H1 (cell line): ENCODE measurements at regions not wholly inside any gene's neighbourhood (a gene's known extent, or its start where the extent isn't known, plus 50 kb on each side); places are given as distances from the start of the nearest gene placed in this dataset.

ENCODE experiments used
- KDM5A ChIP-seq: fragments of 200-600 bp; IDR thresholded peaks from 2 replicates; pipeline ENCODE4 v1.7.1; 2012; ENCODE audit warnings: mild to moderate bottlenecking, low read length, inconsistent platforms, mixed read lengths
- SIX5 ChIP-seq: IDR thresholded peaks from 2 replicates; pipeline ENCODE4 v1.6.1; 2011; ENCODE audit warnings: mild to moderate bottlenecking, low read depth, low read length
- TF ChIP-seq, protein P1 (sequence below), 3 experiments: IDR thresholded peaks; 1 replicate in 2 of 3; 2 replicates in 1 of 3; pipeline versions ENCODE4 v1.5.1 to v1.6.1; 2011; ENCODE audit warnings: low read length in 3 of 3, mild to moderate bottlenecking in 3 of 3, inconsistent platforms in 2 of 3, low read depth in 1 of 3, moderate library complexity in 1 of 3; ENCODE audit not compliant: insufficient read depth in 1 of 3; ENCODE audit errors: control extremely low read depth in 1 of 3

DNA sequence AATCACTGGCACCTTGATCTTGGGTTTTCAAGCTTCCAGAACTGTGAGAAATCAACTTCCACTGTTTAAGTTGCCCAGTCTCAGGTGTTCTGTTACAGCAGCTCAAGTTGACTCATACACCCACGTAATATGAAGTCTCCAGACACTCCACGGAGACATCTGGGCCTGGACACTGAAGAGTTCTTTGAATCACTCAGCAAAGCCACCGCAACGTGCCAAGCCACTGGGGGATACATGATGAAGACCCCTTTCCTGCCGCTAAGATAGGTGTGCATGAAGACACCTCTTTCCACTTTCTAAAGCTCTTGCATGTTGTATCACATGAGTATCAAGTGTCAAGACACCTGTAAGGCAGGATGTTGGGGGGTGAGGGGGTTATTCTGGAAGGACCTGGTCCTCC, 311.7 kb upstream of the RTL1 start (continued):
- TF ChIP-seq, protein P1, sequence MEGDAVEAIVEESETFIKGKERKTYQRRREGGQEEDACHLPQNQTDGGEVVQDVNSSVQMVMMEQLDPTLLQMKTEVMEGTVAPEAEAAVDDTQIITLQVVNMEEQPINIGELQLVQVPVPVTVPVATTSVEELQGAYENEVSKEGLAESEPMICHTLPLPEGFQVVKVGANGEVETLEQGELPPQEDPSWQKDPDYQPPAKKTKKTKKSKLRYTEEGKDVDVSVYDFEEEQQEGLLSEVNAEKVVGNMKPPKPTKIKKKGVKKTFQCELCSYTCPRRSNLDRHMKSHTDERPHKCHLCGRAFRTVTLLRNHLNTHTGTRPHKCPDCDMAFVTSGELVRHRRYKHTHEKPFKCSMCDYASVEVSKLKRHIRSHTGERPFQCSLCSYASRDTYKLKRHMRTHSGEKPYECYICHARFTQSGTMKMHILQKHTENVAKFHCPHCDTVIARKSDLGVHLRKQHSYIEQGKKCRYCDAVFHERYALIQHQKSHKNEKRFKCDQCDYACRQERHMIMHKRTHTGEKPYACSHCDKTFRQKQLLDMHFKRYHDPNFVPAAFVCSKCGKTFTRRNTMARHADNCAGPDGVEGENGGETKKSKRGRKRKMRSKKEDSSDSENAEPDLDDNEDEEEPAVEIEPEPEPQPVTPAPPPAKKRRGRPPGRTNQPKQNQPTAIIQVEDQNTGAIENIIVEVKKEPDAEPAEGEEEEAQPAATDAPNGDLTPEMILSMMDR (IDR thresholded peaks at IDR 0.05; ENCODE audit: control extremely low read depth in 1 of 3, insufficient read depth in 1 of 3, low read depth in 1 of 3, low read length in 3 of 3): no peak
- TF ChIP-seq SIX5 (no peak), KDM5A (no peak)
